SK-N-SH treated with all-trans-retinoic acid at 6 μM for 48 hours (cell line): ENCODE measurements at regions not wholly inside any gene's neighbourhood (a gene's known extent, or its start where the extent isn't known, plus 50 kb on each side); places are given as distances from the start of the nearest gene placed in this dataset.

Source experiments
- ATAC-seq: fragments of 200-7000 bp; cut with Tn5 transposase; 3 replicates; pipeline ENCODE4 v1.9.1; 2020; ENCODE audit warnings: mild to moderate bottlenecking, moderate library complexity
- ARNTL ChIP-seq: fragments of 450-650 bp; formaldehyde crosslinking; IDR thresholded peaks from 2 replicates; pipeline ENCODE4 v1.5.0; 2020; ENCODE audit warnings: low read depth, mild to moderate bottlenecking, moderate library complexity, borderline replicate concordance
- BACH2 ChIP-seq: fragments of 250-450 bp; sonication (Bioruptor Pico); IDR thresholded peaks from 2 replicates; pipeline ENCODE4 v1.9.0; 2021; ENCODE audit warnings: mild to moderate bottlenecking, borderline replicate concordance
- CSRNP3 ChIP-seq: fragments of 250-450 bp; sonication (Bioruptor Pico); IDR thresholded peaks from 2 replicates; pipeline ENCODE4 v1.5.1; 2021; ENCODE audit warnings: mild to moderate bottlenecking, moderate library complexity
- ESRRG ChIP-seq: fragments of 250-450 bp; sonication (Bioruptor Pico); IDR thresholded peaks from 2 replicates; pipeline ENCODE4 v1.6.1; 2021; ENCODE audit warnings: mild to moderate bottlenecking
- GLIS3 ChIP-seq: fragments of 250-450 bp; sonication (Bioruptor Pico); IDR thresholded peaks from 2 replicates; pipeline ENCODE4 v1.5.0; 2020; ENCODE audit warnings: mild to moderate bottlenecking, moderate library complexity
- ISL1 ChIP-seq: fragments of 250-450 bp; sonication (Bioruptor Pico); IDR thresholded peaks from 2 replicates; pipeline ENCODE4 v2.1.2; 2022; ENCODE audit warnings: mild to moderate bottlenecking, moderate library complexity
- OSR1 ChIP-seq: fragments of 250-450 bp; sonication (Bioruptor Pico); IDR thresholded peaks from 2 replicates; pipeline ENCODE4 v1.8.0; 2022; ENCODE audit warnings: moderate library complexity, mild to moderate bottlenecking, inconsistent platforms
- POU6F1 ChIP-seq: fragments of 250-450 bp; sonication (Bioruptor Pico); IDR thresholded peaks from 2 replicates; pipeline ENCODE4 v1.8.0; 2021; ENCODE audit warnings: low read depth, mild to moderate bottlenecking, moderate library complexity, borderline replicate concordance
- PPARA ChIP-seq: fragments of 250-450 bp; sonication (Bioruptor Pico); IDR thresholded peaks from 2 replicates; pipeline ENCODE4 v1.5.0; 2020; ENCODE audit warnings: mild to moderate bottlenecking, borderline replicate concordance
- SNAI2 ChIP-seq: fragments of 250-450 bp; sonication (Bioruptor Pico); IDR thresholded peaks from 2 replicates; pipeline ENCODE4 v1.5.0; 2020; ENCODE audit warnings: mild to moderate bottlenecking, moderate library complexity
- TCF4 ChIP-seq: fragments of 250-450 bp; sonication (Bioruptor Pico); IDR thresholded peaks from 2 replicates; pipeline ENCODE4 v1.8.0; 2021; ENCODE audit warnings: mild to moderate bottlenecking, moderate library complexity, borderline replicate concordance
- TOX ChIP-seq: fragments of 250-450 bp; sonication (Bioruptor Pico); IDR thresholded peaks from 2 replicates; pipeline ENCODE4 v1.8.0; 2021; ENCODE audit warnings: mild to moderate bottlenecking, moderate library complexity, borderline replicate concordance
- TSHZ2 ChIP-seq: fragments of 250-450 bp; sonication (Bioruptor Pico); IDR thresholded peaks from 2 replicates; pipeline ENCODE4 v1.5.0; 2020; ENCODE audit warnings: mild to moderate bottlenecking, moderate library complexity
- ZFP3 ChIP-seq: fragments of 250-450 bp; sonication (Bioruptor Pico); IDR thresholded peaks from 2 replicates; pipeline ENCODE4 v1.5.0; 2020; ENCODE audit warnings: mild to moderate bottlenecking, moderate library complexity
- ZFP30 ChIP-seq: fragments of 450-650 bp; formaldehyde crosslinking; IDR thresholded peaks from 2 replicates; pipeline ENCODE4 v1.5.0; 2022; ENCODE audit warnings: mild to moderate bottlenecking, moderate library complexity
- ZNF565 ChIP-seq: fragments of 450-650 bp; formaldehyde crosslinking; conservative IDR thresholded peaks from 2 replicates; pipeline ENCODE4 v1.5.0; 2020; ENCODE audit warnings: low read depth, mild to moderate bottlenecking, moderate library complexity
- ZNF70 ChIP-seq: fragments of 450-650 bp; formaldehyde crosslinking; IDR thresholded peaks from 2 replicates; pipeline ENCODE4 v1.5.0; 2020; ENCODE audit warnings: mild to moderate bottlenecking, moderate library complexity
- ZNF8 ChIP-seq: fragments of 450-650 bp; formaldehyde crosslinking; IDR thresholded peaks from 2 replicates; pipeline ENCODE4 v1.5.0; 2020; ENCODE audit warnings: mild to moderate bottlenecking, moderate library complexity
- TF ChIP-seq, protein P1 (sequence below): fragments of 250-450 bp; sonication (Bioruptor Pico); IDR thresholded peaks from 2 replicates; pipeline ENCODE4 v1.8.0; 2020; ENCODE audit warnings: mild to moderate bottlenecking, moderate library complexity, borderline replicate concordance
- TF ChIP-seq, protein P2 (sequence below): fragments of 250-450 bp; sonication (Bioruptor Pico); IDR thresholded peaks from 2 replicates; pipeline ENCODE4 v1.5.1; 2020; ENCODE audit warnings: low read depth, mild to moderate bottlenecking, moderate library complexity

DNA sequence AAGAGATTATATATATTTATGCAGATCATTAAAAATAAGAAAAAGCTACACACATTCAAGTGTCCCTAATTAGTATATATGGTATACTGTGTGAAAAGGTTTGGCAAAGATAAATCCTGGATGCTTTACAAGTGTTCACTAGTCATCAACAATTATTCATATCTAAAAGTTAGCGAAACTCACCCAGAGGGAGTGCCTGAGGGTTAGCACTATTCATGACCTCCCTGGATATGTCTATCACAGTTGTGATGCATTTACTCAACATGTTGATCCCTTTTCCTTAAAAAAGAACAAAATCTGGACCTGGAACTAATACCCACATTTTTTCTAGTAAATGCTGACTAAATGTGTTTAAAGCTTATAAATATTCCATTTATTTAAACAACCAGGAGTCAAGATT is 273.0 kb upstream of the SMC2 start:
- no peak for ATAC-seq
- TF ChIP-seq CSRNP3 (CRISPR knock-in tag) (no peak), GLIS3 (CRISPR knock-in tag) (no peak), ZFP3 (no peak), ARNTL (CRISPR knock-in tag) (no peak), TSHZ2 (CRISPR knock-in tag) (no peak), OSR1 (no peak), ZNF70 (CRISPR knock-in tag) (no peak), ZNF8 (CRISPR knock-in tag) (no peak), ESRRG (no peak), TCF4 (CRISPR knock-in tag) (no peak), TOX (CRISPR knock-in tag) (no peak), BACH2 (CRISPR knock-in tag) (no peak), SNAI2 (CRISPR knock-in tag) (no peak)
- TF ChIP-seq, protein P1, sequence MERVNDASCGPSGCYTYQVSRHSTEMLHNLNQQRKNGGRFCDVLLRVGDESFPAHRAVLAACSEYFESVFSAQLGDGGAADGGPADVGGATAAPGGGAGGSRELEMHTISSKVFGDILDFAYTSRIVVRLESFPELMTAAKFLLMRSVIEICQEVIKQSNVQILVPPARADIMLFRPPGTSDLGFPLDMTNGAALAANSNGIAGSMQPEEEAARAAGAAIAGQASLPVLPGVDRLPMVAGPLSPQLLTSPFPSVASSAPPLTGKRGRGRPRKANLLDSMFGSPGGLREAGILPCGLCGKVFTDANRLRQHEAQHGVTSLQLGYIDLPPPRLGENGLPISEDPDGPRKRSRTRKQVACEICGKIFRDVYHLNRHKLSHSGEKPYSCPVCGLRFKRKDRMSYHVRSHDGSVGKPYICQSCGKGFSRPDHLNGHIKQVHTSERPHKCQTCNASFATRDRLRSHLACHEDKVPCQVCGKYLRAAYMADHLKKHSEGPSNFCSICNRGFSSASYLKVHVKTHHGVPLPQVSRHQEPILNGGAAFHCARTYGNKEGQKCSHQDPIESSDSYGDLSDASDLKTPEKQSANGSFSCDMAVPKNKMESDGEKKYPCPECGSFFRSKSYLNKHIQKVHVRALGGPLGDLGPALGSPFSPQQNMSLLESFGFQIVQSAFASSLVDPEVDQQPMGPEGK, result no peak
- TF ChIP-seq, protein P2, sequence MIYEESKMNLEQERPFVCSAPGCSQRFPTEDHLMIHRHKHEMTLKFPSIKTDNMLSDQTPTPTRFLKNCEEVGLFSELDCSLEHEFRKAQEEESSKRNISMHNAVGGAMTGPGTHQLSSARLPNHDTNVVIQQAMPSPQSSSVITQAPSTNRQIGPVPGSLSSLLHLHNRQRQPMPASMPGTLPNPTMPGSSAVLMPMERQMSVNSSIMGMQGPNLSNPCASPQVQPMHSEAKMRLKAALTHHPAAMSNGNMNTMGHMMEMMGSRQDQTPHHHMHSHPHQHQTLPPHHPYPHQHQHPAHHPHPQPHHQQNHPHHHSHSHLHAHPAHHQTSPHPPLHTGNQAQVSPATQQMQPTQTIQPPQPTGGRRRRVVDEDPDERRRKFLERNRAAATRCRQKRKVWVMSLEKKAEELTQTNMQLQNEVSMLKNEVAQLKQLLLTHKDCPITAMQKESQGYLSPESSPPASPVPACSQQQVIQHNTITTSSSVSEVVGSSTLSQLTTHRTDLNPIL, result no peak

DNA sequence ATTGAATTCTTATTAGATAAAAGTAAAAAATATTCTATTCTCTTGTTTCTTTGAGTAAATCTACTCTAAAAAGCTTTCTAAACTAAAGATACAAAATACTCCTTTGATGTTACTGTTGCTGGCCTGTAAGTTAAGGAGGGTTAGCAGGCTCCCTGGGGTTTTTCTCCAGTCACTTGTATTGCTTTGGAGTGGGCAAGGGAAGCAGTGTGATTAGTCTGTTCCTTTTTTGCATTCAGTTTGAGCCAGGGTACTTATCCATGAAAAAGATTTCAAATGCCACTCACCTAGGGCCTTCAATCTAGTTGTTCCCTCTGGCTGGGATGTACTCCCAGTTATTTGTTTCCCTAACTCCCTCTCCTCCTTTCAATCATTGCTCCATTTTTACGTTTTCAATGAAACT is 256.2 kb upstream of the SMC2 start:
- ATAC-seq, result no peak
- TF ChIP-seq OSR1 (no peak), ISL1 (CRISPR knock-in tag) (no peak), CSRNP3 (CRISPR knock-in tag) (no peak), ZFP30 (no peak), TCF4 (CRISPR knock-in tag) (no peak)
- TF ChIP-seq, protein P2, result no peak

DNA sequence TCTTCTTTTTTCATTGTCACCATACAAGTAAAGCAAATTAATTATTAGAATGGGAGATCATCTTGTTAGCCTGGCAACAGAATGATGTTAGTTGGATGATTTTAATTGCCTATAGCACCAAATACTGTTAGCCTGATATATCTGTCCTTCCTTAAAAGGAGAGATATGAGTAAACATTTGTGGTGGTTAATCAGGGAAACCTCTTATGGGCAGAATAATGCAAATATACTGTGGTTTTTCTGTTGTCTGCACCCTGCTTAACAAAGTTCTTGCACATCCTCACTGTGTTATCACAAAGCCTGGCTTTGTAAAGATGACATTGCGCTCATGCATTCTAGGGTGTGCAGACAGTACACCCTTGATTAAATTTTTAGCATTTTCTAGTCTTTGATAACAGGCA is 254.9 kb upstream of the SMC2 start:
- TF ChIP-seq, protein P2, result no peak
- TF ChIP-seq POU6F1 (CRISPR knock-in tag) (no peak), PPARA (no peak), ZNF565 (CRISPR knock-in tag) (no peak), GLIS3 (CRISPR knock-in tag) (no peak)
- no peak for ATAC-seq
